Stimulated activated CD4-positive, alpha-beta T cell treated with anti-CD3 and anti-CD28 coated beads, TNF-alpha, amount 100 ng/mL, for 48 hours (primary cell): ENCODE measurements at regions not wholly inside any gene's neighbourhood (a gene's known extent, or its start where the extent isn't known, plus 50 kb on each side); places are given as distances from the start of the nearest gene placed in this dataset.
A peak's percentile ranks its signal among the peaks of the same experiment; 100 is the strongest.

Experiments used
- DNase-seq, 3 donors: peaks; one replicate each; pipeline ENCODE4 v3.0.0-alpha.2; 2020; ENCODE audit warnings: low read depth in 3 of 3

DNA sequence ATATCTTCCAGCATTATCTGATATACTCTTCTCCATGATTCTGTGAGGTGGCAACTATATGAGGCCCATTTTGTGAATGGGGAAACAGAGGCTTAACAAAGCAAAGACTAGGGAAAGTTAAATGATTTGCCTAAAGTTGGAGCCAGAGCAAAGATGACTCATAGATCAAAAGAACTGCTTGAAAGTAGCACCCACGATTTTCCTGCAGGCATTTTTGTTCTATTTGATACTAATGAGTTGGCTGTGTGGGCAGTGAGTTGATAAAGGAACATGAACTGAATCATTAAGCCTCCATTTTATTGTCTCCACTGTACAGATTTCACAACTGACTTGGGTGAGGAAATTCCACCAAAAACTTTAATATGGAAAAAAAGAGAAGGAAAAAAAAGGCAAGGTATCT, 138.9 kb upstream of the IGFBP7 start:
- DNase-seq: no peak

DNA sequence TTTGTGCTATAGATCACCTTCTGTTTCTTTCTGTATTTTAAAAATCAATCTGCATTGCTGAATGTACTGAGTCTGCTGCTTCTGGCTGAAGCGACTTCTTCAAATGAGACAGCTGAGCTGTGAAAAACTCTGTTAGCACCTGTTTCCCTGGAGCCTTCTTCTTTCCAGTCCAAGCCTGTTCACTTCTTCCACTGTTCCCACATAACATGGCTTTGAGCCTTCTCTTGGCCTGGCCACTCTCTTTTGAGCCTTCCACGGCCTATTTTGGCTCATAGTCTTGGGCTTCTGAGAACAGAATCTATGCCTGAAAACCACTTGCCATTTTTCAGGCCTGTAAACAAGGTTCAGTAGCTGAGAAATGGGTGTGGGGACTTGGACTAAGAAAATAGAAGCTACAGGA, 132.9 kb upstream of the IGFBP7 start:
- no peak for DNase-seq

- DNase-seq: no peak
Measured at GRCh38 chr4:57234252-57234775, 124.1 kb upstream of the IGFBP7 start.

DNA sequence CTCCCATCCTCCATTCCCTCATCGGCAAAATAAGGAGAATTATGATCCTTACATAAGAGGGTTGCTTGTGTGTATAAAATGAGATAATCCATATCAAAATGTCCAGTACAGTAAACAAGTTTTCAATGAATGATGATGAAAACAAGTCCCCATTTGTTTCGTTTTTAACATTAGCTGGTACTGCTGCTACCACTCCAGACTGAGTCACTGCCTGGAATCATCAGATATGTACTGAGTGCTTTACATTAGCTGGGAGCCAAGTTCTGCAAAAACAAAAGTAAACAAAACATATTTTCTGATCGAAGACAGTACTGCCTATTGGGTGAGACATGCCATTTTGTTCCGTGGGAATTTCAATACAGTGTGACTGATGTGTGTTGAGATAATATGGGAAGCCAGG, 123.2 kb upstream of the IGFBP7 start:
- no peak for DNase-seq

DNA sequence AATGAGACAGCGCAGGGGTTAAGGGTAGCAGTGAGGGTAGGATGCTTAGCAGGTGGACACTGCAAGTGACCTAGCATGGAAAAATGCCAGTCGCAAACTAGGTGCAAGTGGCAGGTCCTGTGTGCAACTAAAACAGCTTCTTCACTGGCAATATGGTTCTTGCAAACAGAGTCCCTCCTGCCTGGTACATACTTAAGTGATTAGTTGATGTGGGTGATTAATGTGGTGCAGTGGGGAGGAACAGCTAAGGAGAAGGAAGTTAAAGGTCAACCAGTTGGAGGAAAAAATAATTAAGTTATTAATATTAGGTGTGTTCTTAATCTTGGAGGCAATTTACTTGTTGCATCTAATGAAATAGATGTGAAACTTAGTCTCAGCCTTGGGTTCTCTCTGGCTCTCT, 121.6 kb upstream of the IGFBP7 start:
- no peak for DNase-seq

- no peak for DNase-seq
Measured at GRCh38 chr4:57220734-57221133, 110.5 kb upstream of the IGFBP7 start.

DNA sequence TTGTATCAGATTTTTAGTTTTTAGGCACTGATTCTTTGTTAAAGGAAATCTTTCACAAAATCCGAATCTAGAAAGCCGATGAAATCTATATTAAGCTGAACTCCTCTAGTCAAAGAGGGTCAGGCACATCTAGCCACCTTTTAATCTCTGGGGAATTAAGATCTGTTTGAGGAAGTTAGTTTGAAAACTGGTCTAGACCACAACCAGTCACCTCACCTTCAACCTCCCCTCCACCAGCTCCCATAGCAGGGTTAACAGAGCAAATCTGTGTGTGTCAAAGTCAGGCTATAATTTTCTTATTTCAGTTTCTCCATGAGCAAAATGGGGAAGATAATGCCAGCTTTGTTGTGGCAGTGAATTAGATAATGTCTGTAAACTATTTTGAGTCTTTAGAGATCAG, 110.0 kb upstream of the IGFBP7 start:
- DNase-seq: no peak

GRCh38 chr4:57219431-57219830, 109.2 kb upstream of the IGFBP7 start:
- no peak for DNase-seq

- DNase-seq: no peak
Measured at GRCh38 chr4:57214654-57215411, 104.6 kb upstream of the IGFBP7 start.

GRCh38 chr4:57211131-57211530, 100.9 kb upstream of the IGFBP7 start:
- no peak for DNase-seq

GRCh38 chr4:57206172-57206571, 96.0 kb upstream of the IGFBP7 start:
- no peak for DNase-seq

DNA sequence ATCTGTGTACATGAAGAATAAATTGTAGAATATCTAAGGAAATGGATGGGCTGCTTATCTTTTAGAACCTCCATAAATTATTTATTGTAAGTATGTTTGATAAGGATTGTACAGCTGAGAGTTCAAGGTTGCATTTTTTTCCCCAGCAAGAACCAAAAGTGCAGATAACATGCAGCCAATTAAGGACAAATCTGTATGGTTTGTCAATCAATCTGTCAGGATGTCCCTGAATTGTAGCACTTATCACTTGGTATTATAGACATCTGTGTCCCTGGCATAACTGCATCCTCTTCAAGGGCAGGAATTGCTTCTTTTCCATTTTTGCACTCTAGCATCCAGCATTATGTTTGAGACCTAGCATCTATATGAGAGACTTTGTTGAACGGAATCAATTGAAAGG, 95.4 kb upstream of the IGFBP7 start:
- no peak for DNase-seq

DNA sequence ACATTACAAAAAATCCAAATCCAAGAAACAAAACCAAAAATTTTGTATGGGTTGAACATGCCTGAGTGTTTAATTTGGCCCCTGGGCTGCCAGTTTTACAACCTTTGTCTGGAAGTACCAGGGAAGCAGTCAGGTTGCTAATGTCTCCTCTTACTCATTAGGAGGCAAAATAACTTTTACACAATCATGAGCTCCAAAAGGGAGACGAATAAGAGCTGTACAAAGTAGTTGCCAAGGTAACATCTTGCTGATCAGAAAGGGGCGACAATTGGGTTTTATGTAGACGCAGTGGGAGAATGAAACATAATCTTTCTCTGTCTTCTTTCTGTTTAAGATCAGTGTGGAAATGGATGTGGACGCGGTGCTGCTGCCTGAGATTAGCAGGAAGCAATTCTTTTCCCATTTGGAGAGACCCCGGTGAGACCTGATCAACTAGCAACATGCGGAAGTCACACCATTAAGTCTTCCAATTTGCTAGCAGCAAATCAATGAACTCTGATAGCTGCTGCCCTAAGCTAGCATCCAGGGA, 90.7 kb upstream of the IGFBP7 start:
- DNase-seq: no peak

DNA sequence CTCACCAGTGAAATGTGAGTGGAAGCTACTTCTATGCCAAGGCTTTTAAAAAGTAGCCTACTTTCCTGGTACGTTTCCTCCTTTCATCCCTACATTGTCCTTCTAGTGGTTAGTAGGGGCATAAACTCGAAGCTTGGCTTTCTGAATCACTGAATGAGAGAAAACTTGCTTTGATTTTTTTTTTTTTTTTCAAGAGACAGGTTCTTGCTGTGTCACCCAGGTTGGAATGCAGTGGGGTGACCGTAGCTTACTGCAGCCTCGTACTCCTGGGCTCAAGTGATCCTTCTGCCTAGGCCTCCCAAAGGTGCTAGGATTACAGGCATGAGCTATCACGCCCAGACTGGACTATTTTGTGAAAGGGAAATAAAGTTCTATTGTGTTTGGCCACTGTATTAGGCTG, 89.1 kb upstream of the IGFBP7 start:
- no peak for DNase-seq

- DNase-seq: no peak
Measured at GRCh38 chr4:57195622-57196021, 85.4 kb upstream of the IGFBP7 start.

GRCh38 chr4:57194068-57194611, 84.0 kb upstream of the IGFBP7 start:
- no peak for DNase-seq

GRCh38 chr4:57193209-57193810, 83.1 kb upstream of the IGFBP7 start:
- DNase-seq: no peak

- no peak for DNase-seq
Measured at GRCh38 chr4:57191523-57192034, 81.4 kb upstream of the IGFBP7 start.

- peak in 1 of 3 donors; percentile 12 for DNase-seq
Measured at GRCh38 chr4:57190601-57191481, 80.7 kb upstream of the IGFBP7 start.

DNA sequence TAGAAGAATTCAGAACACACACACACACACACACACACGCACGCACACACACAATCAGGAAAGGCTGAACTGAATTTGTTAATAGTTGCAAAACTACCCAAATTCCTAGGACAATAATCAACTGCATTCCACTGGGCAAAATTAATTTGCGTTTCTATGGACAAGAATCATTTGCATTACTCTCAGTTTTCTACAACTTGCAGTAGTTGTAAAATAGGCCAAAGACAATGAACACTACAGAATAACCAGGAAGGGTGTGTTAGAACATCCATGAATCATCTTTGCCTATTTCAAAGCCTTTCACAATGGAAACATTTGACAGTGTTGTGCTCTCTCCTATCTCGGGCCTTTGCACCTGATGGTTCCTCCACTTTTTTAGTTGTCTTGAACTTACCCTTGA, 77.1 kb upstream of the IGFBP7 start:
- DNase-seq: no peak

DNA sequence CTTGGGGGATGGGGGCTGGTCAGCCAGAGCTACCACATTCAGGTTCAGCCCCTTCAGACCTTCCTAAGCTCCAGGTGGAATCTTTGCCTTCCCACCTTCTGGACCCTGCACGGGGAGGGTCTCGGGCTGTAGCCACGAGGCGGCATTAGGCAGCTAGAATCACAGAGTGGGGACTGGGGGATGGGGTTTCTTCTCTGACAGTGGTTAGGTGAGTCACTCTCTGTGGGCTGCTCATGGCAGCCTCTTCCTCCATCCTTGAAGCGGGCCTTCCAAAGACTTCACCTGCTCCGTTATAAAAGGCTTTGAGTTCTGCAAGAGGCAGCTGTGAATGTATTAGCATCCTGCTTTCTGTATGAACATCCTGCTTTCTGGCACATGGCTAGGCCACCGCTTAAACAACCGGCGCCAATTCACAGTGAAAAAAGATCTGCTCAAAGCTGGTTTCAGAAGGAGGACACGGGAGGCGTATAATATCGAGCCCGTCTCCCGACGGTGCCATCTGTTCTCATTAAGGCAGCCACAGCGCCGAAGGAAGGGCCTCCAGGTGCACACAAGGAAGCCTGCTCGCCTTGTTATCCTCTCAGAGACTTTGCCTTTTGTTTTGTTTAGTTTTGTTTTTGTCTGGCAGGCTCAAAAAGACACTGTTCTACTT, 74.3 kb upstream of the IGFBP7 start:
- no peak for DNase-seq
